ENCODE measurements at regions not wholly inside any gene's neighbourhood (a gene's known extent, or its start where the extent isn't known, plus 50 kb on each side); places are given as distances from the start of the nearest gene placed in this dataset.

DNA sequence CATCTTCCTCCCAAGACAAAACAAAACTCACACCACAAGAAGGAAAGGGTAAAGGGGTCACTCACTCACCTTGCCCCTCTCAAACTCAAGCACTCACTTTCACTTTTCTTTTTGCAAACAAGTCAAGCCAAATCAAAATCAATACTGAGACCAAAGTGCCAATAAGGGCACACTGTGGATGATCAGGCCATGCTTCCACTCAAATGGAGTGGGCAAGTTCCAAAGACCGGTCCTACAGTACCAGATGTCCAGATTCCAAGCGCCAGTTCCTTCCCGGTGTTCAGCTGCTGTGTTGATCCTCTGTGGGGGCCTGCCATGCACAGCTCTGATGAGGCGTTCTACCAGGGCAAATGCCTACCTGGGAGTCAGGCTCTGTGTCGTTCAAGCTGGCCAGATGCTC, 162.6 kb upstream of the GRIK2 start:
- no peak for DNase-seq

DNA sequence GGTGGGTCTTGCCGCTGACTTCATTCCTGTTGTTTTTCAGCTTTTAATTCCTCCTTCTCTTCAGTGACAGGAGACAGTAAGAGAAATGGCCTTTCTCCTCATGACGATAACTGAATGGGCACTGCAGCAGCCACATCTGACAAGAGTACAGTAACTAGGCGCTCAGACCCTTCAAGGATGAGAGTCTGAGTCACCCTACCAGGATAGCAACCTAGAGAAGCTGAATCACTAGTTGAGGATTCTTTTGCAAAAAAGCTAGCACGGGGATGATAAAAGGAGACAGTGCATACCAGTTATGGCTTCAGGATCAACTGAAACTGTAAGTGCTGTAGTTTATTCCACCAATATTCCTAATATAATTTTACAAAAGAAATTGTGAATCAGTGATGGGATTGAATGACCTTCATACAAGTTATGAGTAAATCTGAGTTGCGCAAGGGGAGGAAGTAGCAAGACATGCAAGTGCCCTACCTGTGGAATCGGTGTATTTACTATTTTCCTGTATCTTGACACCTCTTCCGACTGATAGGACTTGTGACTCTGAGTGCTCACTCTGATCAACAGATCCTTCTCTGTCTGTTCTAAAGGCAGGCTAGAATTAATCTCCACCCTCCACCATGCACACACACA, 161.8 kb upstream of the GRIK2 start:
- no peak for DNase-seq

GRCh38 chr6:101232961-101233360, 160.5 kb upstream of the GRIK2 start:
- no peak for DNase-seq

- DNase-seq = no peak
Measured at GRCh38 chr6:101236709-101237108, 156.8 kb upstream of the GRIK2 start.

DNA sequence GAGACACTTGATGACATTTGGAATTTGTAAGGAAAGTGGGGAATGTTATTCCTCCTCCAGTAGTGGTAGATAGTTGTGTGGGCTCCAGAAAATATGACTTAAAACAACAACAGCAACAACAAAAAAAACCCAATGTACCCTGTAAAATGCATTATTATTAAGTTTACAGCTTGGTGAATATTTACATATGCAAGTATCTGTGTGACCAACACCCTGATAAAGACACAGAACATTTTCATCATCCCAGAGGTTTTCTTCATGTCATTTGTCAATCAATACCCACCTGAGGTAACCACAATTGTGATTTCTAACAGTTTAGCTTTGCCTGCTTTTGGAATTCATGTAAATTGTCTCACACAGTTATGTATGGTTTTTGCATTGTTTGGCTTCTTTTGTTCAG, 152.1 kb upstream of the GRIK2 start:
- no peak for DNase-seq

DNA sequence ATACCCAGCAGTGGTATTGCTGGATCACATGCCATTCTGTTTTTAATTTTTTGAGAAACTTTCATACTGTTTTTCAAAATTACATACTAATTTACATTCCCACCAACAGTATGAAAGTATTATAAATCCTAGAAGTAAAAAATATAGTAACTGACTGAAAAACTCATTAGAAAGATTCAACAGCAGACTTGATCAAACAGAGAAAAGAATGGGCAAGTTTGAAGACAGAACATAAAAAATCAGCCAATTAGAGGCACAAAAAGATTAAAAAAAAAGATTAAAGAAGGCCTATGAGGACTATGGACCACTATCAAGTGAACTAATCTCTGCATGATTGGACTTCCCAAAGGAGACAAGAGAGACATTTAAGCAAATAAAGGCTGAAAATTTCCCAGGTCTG, 144.0 kb upstream of the GRIK2 start:
- no peak for DNase-seq

GRCh38 chr6:101257163-101257562, 136.3 kb upstream of the GRIK2 start:
- no peak for DNase-seq

- no peak for DNase-seq
Measured at GRCh38 chr6:101259505-101259904, 134.0 kb upstream of the GRIK2 start.

GRCh38 chr6:101263596-101263995, 129.9 kb upstream of the GRIK2 start:
- DNase-seq = no peak

DNA sequence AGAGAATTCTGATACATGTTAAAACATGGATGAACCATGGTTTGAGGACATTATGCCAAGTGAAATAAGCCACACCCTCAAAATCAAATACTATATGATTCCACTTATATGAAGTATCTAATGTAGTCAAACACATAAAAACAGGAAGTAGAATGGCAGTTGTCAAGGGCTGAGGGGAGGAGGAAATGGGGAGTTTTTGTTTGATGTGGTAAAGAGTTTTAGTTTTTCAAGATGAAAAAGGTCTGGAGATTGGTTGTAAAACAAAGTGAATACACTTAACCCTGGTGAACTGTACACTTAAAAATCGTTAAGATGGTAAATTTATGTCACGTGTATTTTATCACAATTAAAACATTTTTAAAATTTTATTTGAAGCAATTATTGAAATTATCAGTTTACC, 127.4 kb upstream of the GRIK2 start:
- peak; percentile 29 for DNase-seq

- no peak for DNase-seq
Measured at GRCh38 chr6:101268541-101268940, 125.0 kb upstream of the GRIK2 start.

- no peak for DNase-seq
Measured at GRCh38 chr6:101275251-101275650, 118.3 kb upstream of the GRIK2 start.

DNA sequence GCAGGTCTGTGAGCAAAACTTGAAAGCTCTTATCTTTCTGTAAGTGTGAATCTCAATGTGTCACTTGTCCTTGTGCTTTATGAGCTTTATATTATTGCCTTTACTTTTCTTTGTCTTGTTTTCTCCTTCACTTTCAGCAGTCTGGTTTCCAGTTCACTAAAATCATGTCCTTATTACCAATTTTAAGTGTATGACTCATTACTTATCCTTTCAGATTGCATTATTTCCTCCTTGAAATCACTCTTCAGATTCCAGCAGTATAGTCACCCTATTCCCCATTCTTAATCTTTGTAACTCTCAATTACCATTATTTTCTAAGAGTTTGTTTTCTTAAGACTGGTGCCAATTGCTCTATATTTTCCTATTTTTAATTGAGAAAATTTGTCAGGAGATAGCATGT, 117.4 kb upstream of the GRIK2 start:
- no peak for DNase-seq

DNA sequence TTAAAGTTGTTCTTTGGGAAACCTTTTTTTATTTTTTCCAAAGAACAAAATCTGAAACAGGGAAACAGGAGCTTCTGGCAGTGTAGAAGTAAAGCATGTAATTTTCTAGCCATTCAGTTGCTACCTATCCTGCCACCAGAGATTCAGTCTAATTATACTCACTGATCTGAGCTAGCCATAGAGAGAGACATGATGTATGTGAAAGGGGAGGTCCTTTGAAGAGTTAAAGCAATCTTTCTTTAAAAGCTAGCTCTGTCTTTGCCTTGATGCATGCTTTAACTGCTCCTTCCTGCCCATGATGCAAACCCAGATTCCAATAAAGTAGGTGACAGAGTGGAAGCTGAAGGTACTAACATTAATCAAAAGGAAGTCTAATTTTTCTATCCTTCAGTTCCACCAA, 114.1 kb upstream of the GRIK2 start:
- DNase-seq = no peak

- no peak for DNase-seq
Measured at GRCh38 chr6:101281266-101281665, 112.2 kb upstream of the GRIK2 start.

DNA sequence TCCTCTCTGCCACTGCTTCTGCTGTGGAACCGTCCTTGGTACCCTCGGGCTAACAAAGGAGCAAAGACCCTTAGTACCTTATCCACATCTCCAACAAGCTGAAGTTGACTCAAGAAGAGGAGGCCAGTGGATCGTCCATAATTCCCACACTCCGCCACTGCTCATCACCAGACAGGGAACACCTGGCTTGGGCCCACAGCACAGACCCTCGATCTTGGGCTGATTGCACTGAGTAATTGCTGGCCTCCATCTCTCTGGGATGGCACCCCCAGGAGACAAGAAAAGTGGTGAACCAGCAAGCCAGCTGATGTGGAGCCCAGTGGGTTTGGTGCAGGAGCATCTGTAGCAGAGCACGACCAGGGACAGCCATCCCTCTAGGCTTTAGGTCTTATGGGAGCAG, 109.4 kb upstream of the GRIK2 start:
- DNase-seq = no peak

- DNase-seq = no peak
Measured at GRCh38 chr6:101286146-101286545, 107.4 kb upstream of the GRIK2 start.

GRCh38 chr6:101290346-101290745, 103.2 kb upstream of the GRIK2 start:
- DNase-seq = no peak

GRCh38 chr6:101294051-101294638, 99.4 kb upstream of the GRIK2 start:
- no peak for DNase-seq

GRCh38 chr6:101294676-101295075, 98.8 kb upstream of the GRIK2 start:
- DNase-seq = no peak

DNA sequence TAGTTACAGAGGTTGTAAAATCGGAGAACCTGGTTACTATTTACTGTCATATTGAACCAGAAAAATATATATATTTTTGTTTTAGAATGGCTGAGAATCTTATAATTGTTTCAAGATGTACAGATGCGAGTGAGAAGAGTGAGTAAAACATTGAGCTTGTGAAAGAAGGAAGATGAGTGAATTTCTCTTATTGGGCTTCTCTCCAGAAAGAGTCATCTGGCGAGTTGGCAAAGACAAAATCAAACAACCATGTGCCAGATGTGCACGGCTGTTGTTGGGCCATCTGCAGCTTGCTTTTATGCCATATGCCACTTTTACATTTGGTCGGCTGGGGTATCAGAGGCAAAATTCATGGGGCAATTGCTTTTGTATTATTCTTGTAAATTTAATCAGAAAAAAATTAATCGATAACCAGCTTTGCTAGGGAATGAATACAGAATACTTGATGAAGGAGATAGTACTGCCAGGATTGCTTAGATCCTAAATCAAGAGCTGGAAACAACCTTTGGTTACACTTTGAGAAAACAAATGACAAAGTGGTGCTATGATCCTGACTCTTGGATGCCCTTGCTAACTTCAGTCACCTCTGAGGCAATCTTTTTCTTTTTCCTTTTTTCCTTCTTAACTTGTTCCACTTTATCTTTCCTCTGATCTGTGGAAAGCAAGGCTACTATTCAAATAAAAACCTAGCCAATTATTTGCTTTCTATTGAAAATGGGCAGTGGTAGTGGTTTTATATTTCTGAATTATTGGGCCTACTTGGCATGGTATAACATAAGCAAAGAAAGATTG, 97.1 kb upstream of the GRIK2 start:
- no peak for DNase-seq

GRCh38 chr6:101302593-101302992, 90.9 kb upstream of the GRIK2 start:
- DNase-seq = no peak

DNA sequence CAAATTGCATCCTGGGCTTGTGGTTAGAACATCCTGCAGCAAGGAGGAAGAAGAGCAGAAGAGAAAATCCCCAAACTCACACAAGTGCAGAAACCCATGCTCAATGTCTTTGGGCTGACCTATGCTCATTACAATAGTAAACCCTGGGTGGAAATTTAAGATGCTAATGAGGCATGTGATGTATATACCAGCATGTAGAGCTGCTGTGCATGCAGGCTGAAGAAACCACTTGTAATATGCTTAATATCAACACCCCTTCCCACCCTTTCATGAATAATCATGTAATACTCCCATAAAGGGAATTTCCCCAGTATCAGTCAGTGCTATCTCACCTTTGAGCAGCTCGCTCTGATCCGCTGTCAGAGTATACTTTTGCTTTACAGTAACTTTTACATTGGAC, 90.0 kb upstream of the GRIK2 start:
- no peak for DNase-seq

DNA sequence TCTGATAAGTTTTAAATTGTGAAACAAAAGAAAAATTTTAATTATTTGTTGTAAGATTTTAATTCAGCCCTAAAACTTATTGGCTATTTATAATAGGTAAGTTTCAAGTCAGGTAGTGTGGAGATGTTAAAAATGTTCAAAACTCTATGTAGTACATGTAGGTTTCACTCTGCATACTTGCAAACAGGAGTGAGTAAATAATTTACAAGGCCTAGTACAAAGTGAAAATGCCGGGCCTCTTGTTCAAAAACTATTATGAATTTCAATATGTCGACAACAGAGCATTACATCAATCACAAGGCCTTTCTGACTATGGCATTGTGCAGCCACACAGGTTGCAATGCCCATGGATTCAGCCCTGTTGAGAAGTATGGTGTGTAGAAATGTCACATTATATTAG, 80.9 kb upstream of the GRIK2 start:
- no peak for DNase-seq

GRCh38 chr6:101322921-101323320, 70.6 kb upstream of the GRIK2 start:
- DNase-seq = no peak

Measured in CD4-positive, alpha-beta T cell treated with Interleukin-17A for 1 hour (primary cell).